GM18498 (cell line): ENCODE measurements at regions not wholly inside any gene's neighbourhood (a gene's known extent, or its start where the extent isn't known, plus 50 kb on each side); places are given as distances from the start of the nearest gene placed in this dataset.
"Not testable (repeated sequence)": the region's sequence is repeated elsewhere in the genome, so short reads cannot be mapped to it uniquely, and the experiment has no call there.

ENCODE experiments used
- ATAC-seq: cut with Tn5 transposase; IDR thresholded peaks from one replicate; pipeline ENCODE4 v1.9.1; 2021; ENCODE audit warnings: mild to moderate bottlenecking, moderate library complexity; ENCODE audit not compliant: unreplicated experiment

- ATAC-seq: peak; percentile 80
These were observed 52.2 kb upstream of the MKI67 start for GRCh38 chr10:128178302-128178958.

- ATAC-seq: no peak
These were observed 54.6 kb upstream of the MKI67 start for GRCh38 chr10:128180843-128181242.

GRCh38 chr10:128185627-128186026 lies 59.4 kb upstream of the MKI67 start:
- ATAC-seq: no peak

GRCh38 chr10:128186959-128187787 lies 61.0 kb upstream of the MKI67 start:
- no peak for ATAC-seq

GRCh38 chr10:128187788-128188185 lies 61.6 kb upstream of the MKI67 start:
- ATAC-seq: no peak

- no peak for ATAC-seq
These were observed 63.0 kb upstream of the MKI67 start for GRCh38 chr10:128189176-128189575.

- ATAC-seq: no peak
These were observed 65.6 kb upstream of the MKI67 start for GRCh38 chr10:128191847-128192246.

- not testable (repeated sequence) for ATAC-seq
These were observed 75.6 kb upstream of the MKI67 start for GRCh38 chr10:128201826-128202225.

- no peak for ATAC-seq
These were observed 76.8 kb upstream of the MKI67 start for GRCh38 chr10:128203028-128203427.

GRCh38 chr10:128205591-128205990 lies 79.4 kb upstream of the MKI67 start:
- not testable (repeated sequence) for ATAC-seq

- ATAC-seq: no peak
These were observed 80.5 kb upstream of the MKI67 start for GRCh38 chr10:128206676-128207075.

GRCh38 chr10:128209862-128210214 lies 83.6 kb upstream of the MKI67 start:
- no peak for ATAC-seq

GRCh38 chr10:128210215-128211063 lies 84.2 kb upstream of the MKI67 start:
- peak; percentile 57 for ATAC-seq

GRCh38 chr10:128211064-128211504 lies 84.9 kb upstream of the MKI67 start:
- no peak for ATAC-seq

GRCh38 chr10:128211953-128212727 lies 85.9 kb upstream of the MKI67 start:
- peak; percentile 97 for ATAC-seq

- no peak for ATAC-seq
These were observed 86.9 kb upstream of the MKI67 start for GRCh38 chr10:128213156-128213555.

GRCh38 chr10:128215733-128216132 lies 89.5 kb upstream of the MKI67 start:
- ATAC-seq: no peak

- no peak for ATAC-seq
These were observed 90.9 kb upstream of the MKI67 start for GRCh38 chr10:128217136-128217535.

GRCh38 chr10:128218161-128218560 lies 91.9 kb upstream of the MKI67 start:
- ATAC-seq: no peak

GRCh38 chr10:128219295-128219694 lies 93.1 kb upstream of the MKI67 start:
- ATAC-seq: no peak

- ATAC-seq: no peak
These were observed 93.8 kb upstream of the MKI67 start for GRCh38 chr10:128220021-128220420.
